GM13977 (cell line): ENCODE measurements at regions not wholly inside any gene's neighbourhood (a gene's known extent, or its start where the extent isn't known, plus 50 kb on each side); places are given as distances from the start of the nearest gene placed in this dataset.

Experiments used
- DNase-seq: peaks from one replicate; pipeline ENCODE4 v3.0.0; 2012; ENCODE audit warnings: low spot score
- CTCF ChIP-seq: IDR thresholded peaks from 2 replicates; pipeline ENCODE4 v1.5.1; 2012; ENCODE audit warnings: mild to moderate bottlenecking, control low read depth; ENCODE audit not compliant: insufficient read depth; ENCODE audit errors: extremely low read depth, missing control alignments
- in situ Hi-C: fragments of 300-500 bp; cut with MboI; formaldehyde crosslinking; loops from one replicate; pipeline ENCODE4 v1.12.0; 2022; ENCODE audit warnings: low sequenced_read_pairs, low pct_unique_long_range_greater_than_20kb, mixed read lengths, inconsistent platforms; ENCODE audit not compliant: unreplicated experiment

DNA sequence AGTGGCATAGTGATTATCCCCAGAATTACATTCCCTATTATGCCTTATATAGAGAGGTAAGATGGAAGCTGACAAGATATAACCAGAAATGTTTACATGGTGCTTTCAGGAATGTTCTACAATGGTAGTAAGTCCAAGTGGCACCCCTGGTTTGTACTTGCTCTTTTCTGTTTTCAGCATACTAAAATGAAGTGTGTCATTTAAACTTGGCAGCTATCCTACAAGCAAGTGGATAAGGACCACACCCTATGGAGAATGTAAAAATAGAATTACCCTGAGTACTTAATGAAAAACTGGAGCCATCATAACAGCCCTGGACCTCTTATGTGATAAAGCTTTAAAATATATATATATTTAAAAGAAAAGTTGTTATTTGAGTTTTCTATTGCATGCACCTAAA, 1012.7 kb upstream of the CADM2 start:
- DNase-seq, result no peak
- TF ChIP-seq CTCF, result no peak
- in situ Hi-C loops, result no loop called here

GRCh38 chr3:83946554-83946953, 1012.2 kb upstream of the CADM2 start:
- no peak for TF ChIP-seq CTCF
- no peak for DNase-seq
- in situ Hi-C loops, result no loop called here

- in situ Hi-C loops, result no loop called here
- no peak for DNase-seq
- no peak for TF ChIP-seq CTCF
These were observed 1010.0 kb upstream of the CADM2 start for GRCh38 chr3:83948771-83949170.

- no peak for TF ChIP-seq CTCF
These were observed 1005.2 kb upstream of the CADM2 start for GRCh38 chr3:83953417-83954089.

DNA sequence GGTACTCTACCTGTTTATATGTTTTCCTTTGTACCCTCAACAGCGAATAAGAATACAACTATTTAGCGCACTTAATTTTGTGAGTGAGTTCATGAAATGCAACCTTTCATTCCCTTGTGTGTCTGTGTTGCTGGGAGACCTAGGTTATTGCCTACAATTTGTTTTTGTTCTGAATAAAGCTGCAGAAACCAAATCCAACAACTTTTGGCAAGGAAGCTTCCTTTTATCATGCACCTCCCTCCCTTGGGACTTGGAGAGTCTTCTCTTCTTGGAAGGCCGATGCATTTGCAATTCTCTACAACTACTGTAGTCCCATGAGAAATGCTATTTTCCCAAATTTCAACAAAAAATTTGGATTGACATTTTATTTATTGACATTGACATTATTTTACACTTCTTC, 1002.4 kb upstream of the CADM2 start:
- in situ Hi-C loops, result no loop called here
- TF ChIP-seq CTCF, result no peak
- DNase-seq, result no peak

More at GRCh38 chr3:83953417-83954089, 1005.2 kb upstream of the CADM2 start:
- in situ Hi-C loops, result no loop called here
- DNase-seq, result no peak

DNA sequence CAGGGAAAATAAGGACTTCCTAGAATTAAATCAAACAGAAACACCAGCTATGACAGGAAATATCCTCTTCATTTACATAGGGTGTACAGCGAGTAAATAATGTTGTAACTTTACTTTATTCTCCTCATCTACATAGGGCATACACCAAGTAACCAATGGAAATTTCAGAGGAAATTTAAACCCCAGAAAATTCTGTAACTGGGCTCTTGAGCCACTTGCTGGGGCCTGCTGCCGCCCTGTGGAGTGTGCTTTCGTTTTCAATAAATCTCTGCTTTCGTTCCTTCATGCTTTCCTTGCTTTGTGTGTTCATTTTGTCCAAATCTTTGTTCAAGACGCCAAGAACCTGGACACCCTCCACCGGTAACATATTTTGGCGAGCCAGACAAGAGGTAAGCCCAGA, 990.4 kb upstream of the CADM2 start:
- in situ Hi-C loops, result no loop called here
- DNase-seq, result no peak
- no peak for TF ChIP-seq CTCF
